SK-N-SH treated with all-trans-retinoic acid at 6 μM for 48 hours (cell line): ENCODE measurements at regions not wholly inside any gene's neighbourhood (a gene's known extent, or its start where the extent isn't known, plus 50 kb on each side); places are given as distances from the start of the nearest gene placed in this dataset.

Source experiments
- ATAC-seq: fragments of 200-7000 bp; cut with Tn5 transposase; 3 replicates; pipeline ENCODE4 v1.9.1; 2020; ENCODE audit warnings: mild to moderate bottlenecking, moderate library complexity
- ARNTL ChIP-seq: fragments of 450-650 bp; formaldehyde crosslinking; IDR thresholded peaks from 2 replicates; pipeline ENCODE4 v1.5.0; 2020; ENCODE audit warnings: low read depth, mild to moderate bottlenecking, moderate library complexity, borderline replicate concordance
- BACH2 ChIP-seq: fragments of 250-450 bp; sonication (Bioruptor Pico); IDR thresholded peaks from 2 replicates; pipeline ENCODE4 v1.9.0; 2021; ENCODE audit warnings: mild to moderate bottlenecking, borderline replicate concordance
- ESRRG ChIP-seq: fragments of 250-450 bp; sonication (Bioruptor Pico); IDR thresholded peaks from 2 replicates; pipeline ENCODE4 v1.6.1; 2021; ENCODE audit warnings: mild to moderate bottlenecking
- GLIS3 ChIP-seq: fragments of 250-450 bp; sonication (Bioruptor Pico); IDR thresholded peaks from 2 replicates; pipeline ENCODE4 v1.5.0; 2020; ENCODE audit warnings: mild to moderate bottlenecking, moderate library complexity
- ISL1 ChIP-seq: fragments of 250-450 bp; sonication (Bioruptor Pico); IDR thresholded peaks from 2 replicates; pipeline ENCODE4 v2.1.2; 2022; ENCODE audit warnings: mild to moderate bottlenecking, moderate library complexity
- OSR1 ChIP-seq: fragments of 250-450 bp; sonication (Bioruptor Pico); IDR thresholded peaks from 2 replicates; pipeline ENCODE4 v1.8.0; 2022; ENCODE audit warnings: moderate library complexity, mild to moderate bottlenecking, inconsistent platforms
- PATZ1 ChIP-seq: fragments of 250-450 bp; sonication (Bioruptor Pico); IDR thresholded peaks from 2 replicates; pipeline ENCODE4 v1.8.0; 2020; ENCODE audit warnings: mild to moderate bottlenecking, moderate library complexity, borderline replicate concordance
- POU6F1 ChIP-seq: fragments of 250-450 bp; sonication (Bioruptor Pico); IDR thresholded peaks from 2 replicates; pipeline ENCODE4 v1.8.0; 2021; ENCODE audit warnings: low read depth, mild to moderate bottlenecking, moderate library complexity, borderline replicate concordance
- PPARA ChIP-seq: fragments of 250-450 bp; sonication (Bioruptor Pico); IDR thresholded peaks from 2 replicates; pipeline ENCODE4 v1.5.0; 2020; ENCODE audit warnings: mild to moderate bottlenecking, borderline replicate concordance
- SNAI2 ChIP-seq: fragments of 250-450 bp; sonication (Bioruptor Pico); IDR thresholded peaks from 2 replicates; pipeline ENCODE4 v1.5.0; 2020; ENCODE audit warnings: mild to moderate bottlenecking, moderate library complexity
- TCF4 ChIP-seq: fragments of 250-450 bp; sonication (Bioruptor Pico); IDR thresholded peaks from 2 replicates; pipeline ENCODE4 v1.8.0; 2021; ENCODE audit warnings: mild to moderate bottlenecking, moderate library complexity, borderline replicate concordance
- TSHZ2 ChIP-seq: fragments of 250-450 bp; sonication (Bioruptor Pico); IDR thresholded peaks from 2 replicates; pipeline ENCODE4 v1.5.0; 2020; ENCODE audit warnings: mild to moderate bottlenecking, moderate library complexity
- ZC3H10 ChIP-seq: fragments of 250-450 bp; sonication (Bioruptor Pico); IDR thresholded peaks from 2 replicates; pipeline ENCODE4 v1.5.1; 2021; ENCODE audit warnings: mild to moderate bottlenecking, moderate library complexity
- ZFP3 ChIP-seq: fragments of 250-450 bp; sonication (Bioruptor Pico); IDR thresholded peaks from 2 replicates; pipeline ENCODE4 v1.5.0; 2020; ENCODE audit warnings: mild to moderate bottlenecking, moderate library complexity
- ZFP30 ChIP-seq: fragments of 450-650 bp; formaldehyde crosslinking; IDR thresholded peaks from 2 replicates; pipeline ENCODE4 v1.5.0; 2022; ENCODE audit warnings: mild to moderate bottlenecking, moderate library complexity
- ZNF565 ChIP-seq: fragments of 450-650 bp; formaldehyde crosslinking; conservative IDR thresholded peaks from 2 replicates; pipeline ENCODE4 v1.5.0; 2020; ENCODE audit warnings: low read depth, mild to moderate bottlenecking, moderate library complexity
- ZNF70 ChIP-seq: fragments of 450-650 bp; formaldehyde crosslinking; IDR thresholded peaks from 2 replicates; pipeline ENCODE4 v1.5.0; 2020; ENCODE audit warnings: mild to moderate bottlenecking, moderate library complexity
- ZNF8 ChIP-seq: fragments of 450-650 bp; formaldehyde crosslinking; IDR thresholded peaks from 2 replicates; pipeline ENCODE4 v1.5.0; 2020; ENCODE audit warnings: mild to moderate bottlenecking, moderate library complexity
- TF ChIP-seq, protein P1 (sequence below): fragments of 250-450 bp; sonication (Bioruptor Pico); IDR thresholded peaks from 2 replicates; pipeline ENCODE4 v1.5.1; 2020; ENCODE audit warnings: low read depth, mild to moderate bottlenecking, moderate library complexity
- TF ChIP-seq, protein P2 (sequence below): fragments of 250-450 bp; sonication (Bioruptor Pico); IDR thresholded peaks from 2 replicates; pipeline ENCODE4 v1.5.1; 2021; ENCODE audit warnings: mild to moderate bottlenecking, moderate library complexity

DNA sequence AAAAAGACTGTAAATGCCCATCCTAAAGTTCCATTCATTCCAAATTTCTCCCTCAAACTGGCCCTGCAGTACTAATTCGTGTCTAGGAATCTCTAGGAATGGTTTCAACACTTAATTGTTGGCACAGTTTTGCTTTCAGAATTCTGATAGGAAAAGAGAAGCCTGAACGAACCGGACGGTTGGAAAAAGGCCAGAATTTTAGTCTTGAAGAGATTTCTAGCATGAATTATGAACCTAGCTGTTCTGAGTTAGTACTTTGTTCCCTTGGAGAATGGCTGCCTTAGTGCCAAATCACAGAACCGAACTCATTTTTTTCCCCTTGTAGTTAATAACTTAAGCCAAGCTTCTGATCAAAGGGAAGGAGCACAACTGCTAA is 262.6 kb downstream of the ADAMTS20 start:
- ATAC-seq: no peak
- TF ChIP-seq ZNF70 (no peak), ISL1 (CRISPR knock-in tag) (peak; percentile 76)

DNA sequence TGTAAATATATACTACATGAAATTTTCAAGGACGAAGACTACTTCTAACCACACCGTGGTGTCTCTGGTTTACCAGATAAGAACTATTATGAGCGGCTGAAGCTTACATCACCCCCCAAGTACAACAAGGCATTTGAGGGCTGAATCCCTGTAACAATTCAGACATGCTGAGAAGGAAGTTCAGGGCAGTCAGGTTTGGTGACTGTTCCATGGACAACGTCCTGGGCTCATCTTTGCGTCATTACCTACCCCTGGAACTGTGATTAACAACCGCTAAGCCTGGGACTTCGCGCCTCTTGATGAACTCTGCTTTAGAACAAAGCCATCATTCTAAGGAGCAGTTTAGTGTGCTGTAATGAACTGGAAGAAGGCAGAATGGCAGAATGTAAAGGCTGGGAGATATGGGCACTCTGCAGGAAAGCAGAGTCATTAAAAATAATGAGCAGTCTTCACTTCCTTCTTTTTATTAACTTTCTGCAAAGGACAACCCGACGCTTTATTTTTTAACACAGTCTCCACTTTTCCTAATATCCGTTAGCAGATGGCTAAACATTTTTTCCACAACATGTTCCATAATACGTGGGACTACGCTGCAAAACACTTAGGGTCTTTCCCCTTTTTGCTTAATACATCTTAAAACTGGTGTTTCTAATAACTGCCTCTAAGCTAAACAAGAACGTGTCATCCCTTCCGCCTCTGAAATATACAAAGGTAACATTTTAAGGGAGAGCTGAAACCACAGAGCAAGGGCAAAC is 263.2 kb downstream of the ADAMTS20 start:
- no peak for ATAC-seq
- TF ChIP-seq ARNTL (CRISPR knock-in tag) (no peak), POU6F1 (no peak), ZNF565 (CRISPR knock-in tag) (no peak), ESRRG (CRISPR knock-in tag) (no peak), ZNF8 (no peak), PATZ1 (CRISPR knock-in tag) (no peak), GLIS3 (CRISPR knock-in tag) (no peak), TCF4 (CRISPR knock-in tag) (no peak), ZFP30 (no peak)
- TF ChIP-seq, protein P1, sequence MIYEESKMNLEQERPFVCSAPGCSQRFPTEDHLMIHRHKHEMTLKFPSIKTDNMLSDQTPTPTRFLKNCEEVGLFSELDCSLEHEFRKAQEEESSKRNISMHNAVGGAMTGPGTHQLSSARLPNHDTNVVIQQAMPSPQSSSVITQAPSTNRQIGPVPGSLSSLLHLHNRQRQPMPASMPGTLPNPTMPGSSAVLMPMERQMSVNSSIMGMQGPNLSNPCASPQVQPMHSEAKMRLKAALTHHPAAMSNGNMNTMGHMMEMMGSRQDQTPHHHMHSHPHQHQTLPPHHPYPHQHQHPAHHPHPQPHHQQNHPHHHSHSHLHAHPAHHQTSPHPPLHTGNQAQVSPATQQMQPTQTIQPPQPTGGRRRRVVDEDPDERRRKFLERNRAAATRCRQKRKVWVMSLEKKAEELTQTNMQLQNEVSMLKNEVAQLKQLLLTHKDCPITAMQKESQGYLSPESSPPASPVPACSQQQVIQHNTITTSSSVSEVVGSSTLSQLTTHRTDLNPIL (CRISPR knock-in tag): no peak
- TF ChIP-seq, protein P2, sequence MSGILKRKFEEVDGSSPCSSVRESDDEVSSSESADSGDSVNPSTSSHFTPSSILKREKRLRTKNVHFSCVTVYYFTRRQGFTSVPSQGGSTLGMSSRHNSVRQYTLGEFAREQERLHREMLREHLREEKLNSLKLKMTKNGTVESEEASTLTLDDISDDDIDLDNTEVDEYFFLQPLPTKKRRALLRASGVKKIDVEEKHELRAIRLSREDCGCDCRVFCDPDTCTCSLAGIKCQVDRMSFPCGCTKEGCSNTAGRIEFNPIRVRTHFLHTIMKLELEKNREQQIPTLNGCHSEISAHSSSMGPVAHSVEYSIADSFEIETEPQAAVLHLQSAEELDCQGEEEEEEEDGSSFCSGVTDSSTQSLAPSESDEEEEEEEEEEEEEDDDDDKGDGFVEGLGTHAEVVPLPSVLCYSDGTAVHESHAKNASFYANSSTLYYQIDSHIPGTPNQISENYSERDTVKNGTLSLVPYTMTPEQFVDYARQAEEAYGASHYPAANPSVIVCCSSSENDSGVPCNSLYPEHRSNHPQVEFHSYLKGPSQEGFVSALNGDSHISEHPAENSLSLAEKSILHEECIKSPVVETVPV (CRISPR knock-in tag): no peak

- no peak for ATAC-seq
- no peak for TF ChIP-seq SNAI2
- TF ChIP-seq ZFP30: no peak
- no peak for TF ChIP-seq ZNF565 (CRISPR knock-in tag)
- no peak for TF ChIP-seq PPARA
- no peak for TF ChIP-seq ESRRG (CRISPR knock-in tag)
- TF ChIP-seq PATZ1 (CRISPR knock-in tag): no peak
- no peak for TF ChIP-seq BACH2 (CRISPR knock-in tag)
- no peak for TF ChIP-seq ZFP3
Observed at GRCh38 chr12:43287706-43288383, 264.2 kb downstream of the ADAMTS20 start.

GRCh38 chr12:43286986-43287385 is 265.0 kb downstream of the ADAMTS20 start:
- ATAC-seq: no peak
- TF ChIP-seq TSHZ2 (CRISPR knock-in tag): no peak
- no peak for TF ChIP-seq ZC3H10
- TF ChIP-seq, protein P1 (CRISPR knock-in tag): no peak
- no peak for TF ChIP-seq ISL1 (CRISPR knock-in tag)
- TF ChIP-seq ZNF70: no peak
- no peak for TF ChIP-seq GLIS3 (CRISPR knock-in tag)
- TF ChIP-seq PATZ1 (CRISPR knock-in tag): no peak
- no peak for TF ChIP-seq OSR1 (CRISPR knock-in tag)
- no peak for TF ChIP-seq BACH2 (CRISPR knock-in tag)
- TF ChIP-seq ZNF565 (CRISPR knock-in tag): no peak
- no peak for TF ChIP-seq ZFP3
- no peak for TF ChIP-seq ARNTL (CRISPR knock-in tag)
